CD4-positive, alpha-beta T cell treated with Interleukin-6 at 100 ng/mL for 8 hours (primary cell): ENCODE measurements at regions not wholly inside any gene's neighbourhood (a gene's known extent, or its start where the extent isn't known, plus 50 kb on each side); places are given as distances from the start of the nearest gene placed in this dataset.

Source experiments
- DNase-seq: peaks from one replicate; pipeline ENCODE4 v3.0.0-alpha.2; 2020; ENCODE audit warnings: mixed read lengths, low spot score

- peak; percentile 12 for DNase-seq
Measured at GRCh38 chr5:143693651-143694252, 118.2 kb upstream of the HMHB1 start.

- no peak for DNase-seq
Measured at GRCh38 chr5:143692342-143692741, 119.6 kb upstream of the HMHB1 start.

GRCh38 chr5:143691945-143692290 lies 120.0 kb upstream of the HMHB1 start:
- no peak for DNase-seq

GRCh38 chr5:143691287-143691944 lies 120.5 kb upstream of the HMHB1 start:
- DNase-seq, result no peak

GRCh38 chr5:143687604-143688003 lies 124.4 kb upstream of the HMHB1 start:
- DNase-seq, result no peak

GRCh38 chr5:143685246-143685815 lies 126.6 kb upstream of the HMHB1 start:
- DNase-seq, result no peak

GRCh38 chr5:143683459-143683858 lies 128.5 kb upstream of the HMHB1 start:
- no peak for DNase-seq

GRCh38 chr5:143682929-143683386 lies 129.0 kb upstream of the HMHB1 start:
- DNase-seq, result no peak

GRCh38 chr5:143682246-143682905 lies 129.6 kb upstream of the HMHB1 start:
- DNase-seq, result no peak

GRCh38 chr5:143680672-143681259 lies 131.2 kb upstream of the HMHB1 start:
- no peak for DNase-seq

- no peak for DNase-seq
Measured at GRCh38 chr5:143679777-143680176, 132.2 kb upstream of the HMHB1 start.

- DNase-seq, result no peak
Measured at GRCh38 chr5:143678148-143678905, 133.6 kb upstream of the HMHB1 start.

GRCh38 chr5:143677403-143677802 lies 134.6 kb upstream of the HMHB1 start:
- no peak for DNase-seq

- DNase-seq, result no peak
Measured at GRCh38 chr5:143676802-143677201, 135.2 kb upstream of the HMHB1 start.

GRCh38 chr5:143674469-143674786 lies 137.5 kb upstream of the HMHB1 start:
- DNase-seq, result no peak

GRCh38 chr5:143673676-143674468 lies 138.1 kb upstream of the HMHB1 start:
- DNase-seq, result no peak

GRCh38 chr5:143672806-143673205 lies 139.2 kb upstream of the HMHB1 start:
- no peak for DNase-seq

- no peak for DNase-seq
Measured at GRCh38 chr5:143671674-143672569, 140.0 kb upstream of the HMHB1 start.

- no peak for DNase-seq
Measured at GRCh38 chr5:143671021-143671420, 140.9 kb upstream of the HMHB1 start.

GRCh38 chr5:143665866-143666265 lies 146.1 kb upstream of the HMHB1 start:
- no peak for DNase-seq
